GM10266 (cell line): ENCODE measurements at regions not wholly inside any gene's neighbourhood (a gene's known extent, or its start where the extent isn't known, plus 50 kb on each side); places are given as distances from the start of the nearest gene placed in this dataset.

Experiments
- DNase-seq: peaks from one replicate; pipeline ENCODE4 v3.0.0; 2012; ENCODE audit errors: extremely low spot score
- TF ChIP-seq, protein P1 (sequence below): IDR thresholded peaks from 2 replicates; pipeline ENCODE4 v1.5.1; 2012; ENCODE audit warnings: mild to moderate bottlenecking, low read depth; ENCODE audit not compliant: control insufficient read depth, insufficient read depth; ENCODE audit errors: missing control alignments

DNA sequence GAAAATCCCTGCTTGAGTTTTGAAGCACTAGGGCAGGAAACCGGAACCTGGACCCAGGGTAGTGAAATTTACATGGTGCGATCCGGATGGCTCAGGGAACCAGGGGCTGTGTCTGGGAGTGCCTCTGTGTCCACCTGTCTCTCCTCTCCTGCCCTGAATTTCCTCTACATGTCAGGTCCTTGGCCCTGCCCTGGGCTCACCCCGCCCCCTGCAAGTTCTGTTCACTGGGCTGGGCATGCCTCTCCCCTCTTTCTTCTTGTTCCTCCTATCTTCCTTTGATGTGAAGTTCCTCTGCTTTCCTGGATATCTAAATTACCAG lies 435.9 kb upstream of the RBMS3 start:
- DNase-seq: no peak
- TF ChIP-seq, protein P1, sequence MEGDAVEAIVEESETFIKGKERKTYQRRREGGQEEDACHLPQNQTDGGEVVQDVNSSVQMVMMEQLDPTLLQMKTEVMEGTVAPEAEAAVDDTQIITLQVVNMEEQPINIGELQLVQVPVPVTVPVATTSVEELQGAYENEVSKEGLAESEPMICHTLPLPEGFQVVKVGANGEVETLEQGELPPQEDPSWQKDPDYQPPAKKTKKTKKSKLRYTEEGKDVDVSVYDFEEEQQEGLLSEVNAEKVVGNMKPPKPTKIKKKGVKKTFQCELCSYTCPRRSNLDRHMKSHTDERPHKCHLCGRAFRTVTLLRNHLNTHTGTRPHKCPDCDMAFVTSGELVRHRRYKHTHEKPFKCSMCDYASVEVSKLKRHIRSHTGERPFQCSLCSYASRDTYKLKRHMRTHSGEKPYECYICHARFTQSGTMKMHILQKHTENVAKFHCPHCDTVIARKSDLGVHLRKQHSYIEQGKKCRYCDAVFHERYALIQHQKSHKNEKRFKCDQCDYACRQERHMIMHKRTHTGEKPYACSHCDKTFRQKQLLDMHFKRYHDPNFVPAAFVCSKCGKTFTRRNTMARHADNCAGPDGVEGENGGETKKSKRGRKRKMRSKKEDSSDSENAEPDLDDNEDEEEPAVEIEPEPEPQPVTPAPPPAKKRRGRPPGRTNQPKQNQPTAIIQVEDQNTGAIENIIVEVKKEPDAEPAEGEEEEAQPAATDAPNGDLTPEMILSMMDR: no peak

GRCh38 chr3:28846971-28847478 lies 433.8 kb upstream of the RBMS3 start:
- TF ChIP-seq, protein P1: no peak
- no peak for DNase-seq

DNA sequence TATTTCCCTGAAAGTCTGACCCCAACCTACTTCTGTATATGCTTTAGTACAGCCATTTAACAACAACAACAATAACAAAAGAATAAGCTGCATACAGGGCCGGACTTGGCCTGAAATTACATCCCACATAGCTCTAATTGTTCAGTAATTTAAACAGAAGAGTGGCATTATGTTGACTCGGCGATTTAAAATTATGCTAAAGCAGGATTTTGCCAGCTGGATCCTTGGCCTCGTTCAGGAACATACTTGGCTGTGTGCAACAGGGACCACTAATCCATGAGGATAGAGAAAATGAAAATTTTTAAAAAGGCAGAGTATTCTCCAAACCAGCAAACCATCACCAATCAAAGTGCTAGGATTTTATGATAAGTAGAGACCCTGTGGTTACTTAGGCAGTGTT lies 433.1 kb upstream of the RBMS3 start:
- TF ChIP-seq, protein P1: no peak

DNA sequence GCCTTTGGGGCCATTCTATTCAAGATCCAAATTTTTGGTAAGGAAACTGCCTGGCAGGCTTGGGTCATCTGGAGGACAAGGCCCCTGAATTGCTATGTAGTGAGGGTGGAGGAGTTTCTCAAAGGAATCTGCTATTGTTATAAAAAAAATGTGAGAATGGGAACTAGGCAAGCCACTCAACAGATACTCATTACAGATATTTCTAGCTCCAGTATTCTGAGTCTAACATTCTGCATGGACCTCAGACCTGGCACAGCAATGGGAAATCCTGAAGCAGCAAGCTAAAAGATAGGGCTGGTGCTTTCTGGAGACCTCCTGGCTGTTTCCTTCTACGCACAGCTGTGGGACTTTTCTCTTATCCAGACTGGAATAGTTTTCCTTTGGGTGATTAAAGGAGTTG lies 430.7 kb upstream of the RBMS3 start:
- DNase-seq: no peak
- TF ChIP-seq, protein P1: no peak

More for the DNA sequence above, 433.1 kb upstream of the RBMS3 start:
- DNase-seq: no peak

GRCh38 chr3:28853830-28854229 lies 427.0 kb upstream of the RBMS3 start:
- TF ChIP-seq, protein P1: no peak
- DNase-seq: no peak

GRCh38 chr3:28856796-28857195 lies 424.1 kb upstream of the RBMS3 start:
- no peak for DNase-seq
- TF ChIP-seq, protein P1: no peak

DNA sequence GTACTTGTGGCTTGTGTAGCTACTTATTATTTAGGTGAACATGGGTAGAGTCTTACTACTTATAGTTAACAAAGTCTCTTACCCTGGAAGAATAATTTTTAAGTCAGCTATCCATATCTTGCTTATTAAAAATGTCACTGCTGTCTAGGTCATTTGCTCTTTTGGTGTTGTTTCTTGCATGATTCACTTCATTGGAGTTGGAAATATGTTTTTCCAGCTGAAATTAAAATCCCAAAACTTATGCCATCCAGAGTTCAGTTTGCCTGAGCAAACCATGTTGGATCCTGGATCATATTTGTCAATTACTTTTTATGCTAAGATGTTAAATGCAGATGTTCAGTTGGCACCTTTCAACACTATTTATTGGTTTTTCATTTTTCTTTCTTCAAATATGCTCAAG lies 421.0 kb upstream of the RBMS3 start:
- DNase-seq: no peak
- TF ChIP-seq, protein P1: no peak
